ENCODE measurements at regions not wholly inside any gene's neighbourhood (a gene's known extent, or its start where the extent isn't known, plus 50 kb on each side); places are given as distances from the start of the nearest gene placed in this dataset.

DNA sequence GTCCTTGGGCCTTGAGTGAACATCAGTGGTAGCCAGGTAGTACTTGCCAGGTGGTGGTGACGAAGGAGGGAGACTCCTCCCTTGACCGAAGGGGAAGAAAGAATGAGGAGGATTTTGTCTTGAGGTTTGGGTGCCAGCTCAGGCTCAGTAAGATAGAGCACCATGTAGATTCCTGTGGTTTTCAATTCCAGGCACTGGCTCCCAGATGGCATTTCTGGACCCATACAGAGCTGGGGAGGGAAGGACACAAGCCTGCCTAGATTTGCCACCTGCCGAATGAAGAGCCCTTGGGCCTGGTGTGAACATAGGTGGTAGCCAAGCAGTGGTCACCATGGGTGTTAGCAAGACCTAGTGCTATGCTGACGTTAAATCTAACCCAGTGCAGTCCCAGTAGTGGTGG is 108.8 kb upstream of the UBE2E3 start:
- DNase-seq (ENCODE audit: low read depth): no peak
- no peaks in the 10 kb centered on the region for H3K36me3 ChIP-seq (ENCODE audit: control insufficient read depth, insufficient read depth, low read length)

GRCh38 chr2:180849851-180850250 is 130.6 kb upstream of the UBE2E3 start:
- no peaks in the 10 kb centered on the region for H3K36me3 ChIP-seq (ENCODE audit: control insufficient read depth, insufficient read depth, low read length)
- no peak for TF ChIP-seq CTCF (IDR thresholded peaks at IDR 0.05; ENCODE audit: insufficient read depth, low read length, poor library complexity, severe bottlenecking)
- no peak for DNase-seq (ENCODE audit: low read depth)
- no peak overlapping the region for H3K4me3 ChIP-seq (ENCODE audit: low read depth, low read length)
- H3K27me3 ChIP-seq (ENCODE audit: control insufficient read depth, insufficient read depth, low read length): no peaks in the 10 kb centered on the region

More for the DNA sequence above, 108.8 kb upstream of the UBE2E3 start:
- no peak for TF ChIP-seq CTCF (IDR thresholded peaks at IDR 0.05; ENCODE audit: insufficient read depth, low read length, poor library complexity, severe bottlenecking)
- Histone ChIP-seq H3K27me3 (ENCODE audit: control insufficient read depth, insufficient read depth, low read length) (no peaks in the 10 kb centered on the region), H3K4me3 (ENCODE audit: low read depth, low read length) (no peak overlapping the region)

DNA sequence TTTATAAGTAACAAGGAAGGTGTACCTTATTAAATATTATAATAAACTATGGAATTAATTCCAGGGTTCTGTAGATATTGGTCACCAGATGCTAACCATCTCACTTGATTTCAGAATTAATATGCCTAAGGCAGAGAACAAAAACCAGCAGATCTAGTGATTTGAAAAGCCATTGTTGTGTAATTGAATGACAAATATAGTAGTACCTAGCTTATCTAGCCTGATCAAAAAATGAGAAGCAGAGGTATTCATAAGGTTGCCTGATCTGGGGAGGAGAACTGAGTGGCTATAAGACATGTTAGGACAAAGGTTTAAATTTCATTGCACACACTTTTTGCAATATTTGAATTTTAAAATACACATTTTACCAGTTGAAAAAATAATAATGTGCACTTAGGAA is 132.0 kb upstream of the UBE2E3 start:
- no peak for DNase-seq (ENCODE audit: low read depth)
- no peaks in the 10 kb centered on the region for H3K36me3 ChIP-seq (ENCODE audit: control insufficient read depth, insufficient read depth, low read length)
- no peak for TF ChIP-seq CTCF (IDR thresholded peaks at IDR 0.05; ENCODE audit: insufficient read depth, low read length, poor library complexity, severe bottlenecking)

DNA sequence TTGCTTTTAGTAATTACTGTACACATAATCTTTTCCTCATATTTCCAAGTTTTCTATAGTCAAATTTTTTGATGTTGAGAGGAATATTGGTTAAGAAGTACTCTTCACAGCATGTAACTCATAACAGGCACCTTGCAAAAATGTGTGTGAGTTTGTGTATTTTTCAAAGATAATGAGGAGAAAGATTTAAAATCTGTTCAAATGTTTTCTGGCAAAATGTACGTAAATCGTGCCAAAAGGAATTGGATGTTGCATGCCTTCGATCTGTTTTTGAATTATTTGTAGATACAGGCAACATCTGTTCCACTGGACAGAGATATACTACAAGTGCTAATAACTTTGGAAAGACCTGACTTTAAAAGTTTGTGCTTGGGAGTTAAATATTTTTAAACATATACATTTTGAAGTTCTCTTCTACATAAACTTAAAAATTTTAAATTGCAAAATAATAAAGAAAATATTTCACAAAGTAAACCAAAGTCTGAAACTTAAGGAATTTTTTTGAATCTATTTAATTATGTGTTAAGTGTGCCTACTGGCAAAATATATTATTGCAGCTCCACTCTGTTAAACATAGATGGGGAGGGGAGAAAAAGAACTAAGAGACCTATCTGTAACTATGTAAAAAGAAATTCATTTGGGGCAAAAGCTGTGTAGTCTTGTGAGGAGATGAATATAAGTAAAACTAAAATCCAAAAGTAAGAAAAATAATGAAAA is 133.5 kb upstream of the UBE2E3 start:
- no peak for TF ChIP-seq CTCF (IDR thresholded peaks at IDR 0.05; ENCODE audit: insufficient read depth, low read length, poor library complexity, severe bottlenecking)
- no peak overlapping the region for H3K4me3 ChIP-seq (ENCODE audit: low read depth, low read length)
- no peaks in the 10 kb centered on the region for H3K27me3 ChIP-seq (ENCODE audit: control insufficient read depth, insufficient read depth, low read length)
- DNase-seq (ENCODE audit: low read depth): no peak
- H3K36me3 ChIP-seq (ENCODE audit: control insufficient read depth, insufficient read depth, low read length): no peaks in the 10 kb centered on the region

More for the DNA sequence above, 132.0 kb upstream of the UBE2E3 start:
- Histone ChIP-seq H3K4me3 (ENCODE audit: low read depth, low read length) (no peak overlapping the region), H3K27me3 (ENCODE audit: control insufficient read depth, insufficient read depth, low read length) (no peaks in the 10 kb centered on the region)

- no peak for DNase-seq (ENCODE audit: low read depth)
- Histone ChIP-seq H3K36me3 (ENCODE audit: control insufficient read depth, insufficient read depth, low read length) (no peaks in the 10 kb centered on the region), H3K27me3 (ENCODE audit: control insufficient read depth, insufficient read depth, low read length) (no peaks in the 10 kb centered on the region), H3K4me3 (ENCODE audit: low read depth, low read length) (no peak overlapping the region)
- TF ChIP-seq CTCF (IDR thresholded peaks at IDR 0.05; ENCODE audit: insufficient read depth, low read length, poor library complexity, severe bottlenecking): no peak
These were observed 137.9 kb upstream of the UBE2E3 start for GRCh38 chr2:180842461-180842860.

DNA sequence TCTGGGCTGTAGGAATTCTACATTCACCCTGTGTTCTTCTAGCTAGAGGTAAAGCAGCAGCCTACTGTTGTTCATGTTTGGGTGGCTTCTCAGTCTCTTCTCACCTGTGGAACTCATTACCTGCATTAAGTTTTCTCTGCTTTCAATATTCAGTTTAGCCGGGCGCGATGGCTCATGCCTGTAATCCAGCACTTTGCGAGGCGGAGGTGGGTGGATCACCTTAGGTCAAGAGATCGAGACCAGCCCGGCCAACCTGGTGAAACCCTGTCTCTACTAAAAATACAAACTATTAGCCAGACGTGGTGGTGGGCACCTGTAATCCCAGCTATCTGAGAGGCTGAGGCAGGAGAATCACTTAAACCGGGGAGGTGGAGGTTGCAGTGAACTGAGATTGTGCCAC is 139.8 kb upstream of the UBE2E3 start:
- no peak for DNase-seq (ENCODE audit: low read depth)
- H3K27me3 ChIP-seq (ENCODE audit: control insufficient read depth, insufficient read depth, low read length): no peaks in the 10 kb centered on the region
- H3K36me3 ChIP-seq (ENCODE audit: control insufficient read depth, insufficient read depth, low read length): no peaks in the 10 kb centered on the region
- H3K4me3 ChIP-seq (ENCODE audit: low read depth, low read length): no peak overlapping the region
- no peak for TF ChIP-seq CTCF (IDR thresholded peaks at IDR 0.05; ENCODE audit: insufficient read depth, low read length, poor library complexity, severe bottlenecking)

Data from kidney epithelial cell (primary cell).